ENCODE measurements at regions not wholly inside any gene's neighbourhood (a gene's known extent, or its start where the extent isn't known, plus 50 kb on each side); places are given as distances from the start of the nearest gene placed in this dataset.
"Not testable (repeated sequence)": the region's sequence is repeated elsewhere in the genome, so short reads cannot be mapped to it uniquely, and the experiment has no call there.

GRCh38 chr20:30286157-30286556 is 971.3 kb upstream of the DEFB115 start:
- ChIA-PET POLR2A (no interaction called here), CTCF (no interaction called here)
- Histone ChIP-seq H3K27me3 (ENCODE audit: control insufficient read depth in 2 of 2, insufficient read depth in 2 of 2, low read length in 2 of 2) (no peaks in the 10 kb centered on the region), H3K9me3 (ENCODE audit: control insufficient read depth in 2 of 3, low read length in 3 of 3) (no peaks in the 10 kb centered on the region), H3K36me3 (ENCODE audit: control insufficient read depth in 2 of 3, insufficient read depth in 3 of 3, low read length in 3 of 3) (no peaks in the 10 kb centered on the region), H3K4me3 (ENCODE audit: low read length) (no peak overlapping the region), H3K4me1 (ENCODE audit: control insufficient read depth in 2 of 2, insufficient read depth in 2 of 2, low read length in 2 of 2) (peaks cover 4 to 5% of the 10 kb centered on the region in 2 donors), H3K27ac (ENCODE audit: low read depth, low read length) (no peak overlapping the region)
- ATAC-seq, result no peak
- no peak for DNase-seq
- H3K27me3 Mint-ChIP-seq, result no peaks in the 10 kb centered on the region
- H3K36me3 Mint-ChIP-seq, result peaks cover 0 to 16% (median 3%) of the 10 kb centered on the region in 5 donors
- H3K4me3 Mint-ChIP-seq, result peak overlapping the region in 2 of 10 donors; percentile 17 to 58
- peaks cover 0 to 42% (median 4%) of the 10 kb centered on the region in 11 donors for H3K9me3 Mint-ChIP-seq
- H3K27ac Mint-ChIP-seq, result peak overlapping the region in 4 of 9 donors; percentile 4 to 75 (median 35)
- intact Hi-C loops (cut with micrococcal nuclease), result loop anchor here in 1 of 2 donors (10.0 kb wide), 2 partner anchors 981 to 1229 kb away; partner anchors contain the start of gene HM13
- H3K4me1 Mint-ChIP-seq, result peaks cover 0 to 58% (median 24%) of the 10 kb centered on the region in 7 donors

GRCh38 chr20:30287459-30287858 is 970.0 kb upstream of the DEFB115 start:
- H3K9me3 ChIP-seq (ENCODE audit: control insufficient read depth in 2 of 3, low read length in 3 of 3); ATAC-seq; H3K4me3 Mint-ChIP-seq; POLR2A ChIA-PET; CTCF ChIA-PET; DNase-seq; H3K4me3 ChIP-seq (ENCODE audit: low read length); H3K27me3 Mint-ChIP-seq; H3K27ac ChIP-seq (ENCODE audit: low read depth, low read length); H3K4me1 ChIP-seq (ENCODE audit: control insufficient read depth in 2 of 2, insufficient read depth in 2 of 2, low read length in 2 of 2); H3K36me3 ChIP-seq (ENCODE audit: control insufficient read depth in 2 of 3, insufficient read depth in 3 of 3, low read length in 3 of 3); H3K27me3 ChIP-seq (ENCODE audit: control insufficient read depth in 2 of 2, insufficient read depth in 2 of 2, low read length in 2 of 2): not testable (repeated sequence)
- Mint-ChIP-seq H3K9me3 (peaks cover 0 to 40% (median 4%) of the 10 kb centered on the region in 11 donors), H3K36me3 (peaks cover 0 to 13% (median 0%) of the 10 kb centered on the region in 5 donors), H3K4me1 (peaks cover 0 to 56% (median 20%) of the 10 kb centered on the region in 7 donors), H3K27ac (peak overlapping the region in 6 of 9 donors; percentile 1 to 82 (median 28))
- intact Hi-C loops (cut with micrococcal nuclease), result loop anchor here in 1 of 2 donors (10.0 kb wide), 2 partner anchors 983 to 1227 kb away; partner anchors contain the start of gene HM13

GRCh38 chr20:30288346-30288745 is 969.1 kb upstream of the DEFB115 start:
- Mint-ChIP-seq H3K4me3 (peak overlapping the region in 4 of 10 donors; percentile 83 to 94 (median 90)), H3K36me3 (peaks cover 0 to 10% (median 2%) of the 10 kb centered on the region in 5 donors), H3K4me1 (peaks cover 0 to 51% (median 17%) of the 10 kb centered on the region in 7 donors), H3K27ac (peak overlapping the region in 8 of 9 donors; percentile 60 to 97 (median 94)), H3K27me3 (no peaks in the 10 kb centered on the region), H3K9me3 (peaks cover 0 to 46% (median 4%) of the 10 kb centered on the region in 11 donors)
- peaks cover 4 to 5% of the 10 kb centered on the region in 2 donors for H3K4me1 ChIP-seq (ENCODE audit: control insufficient read depth in 2 of 2, insufficient read depth in 2 of 2, low read length in 2 of 2)
- H3K27ac ChIP-seq (ENCODE audit: low read depth, low read length), result peak overlapping the region; percentile 21
- H3K9me3 ChIP-seq (ENCODE audit: control insufficient read depth in 2 of 3, low read length in 3 of 3), result no peaks in the 10 kb centered on the region
- POLR2A ChIA-PET, result no interaction called here
- H3K36me3 ChIP-seq (ENCODE audit: control insufficient read depth in 2 of 3, insufficient read depth in 3 of 3, low read length in 3 of 3), result no peaks in the 10 kb centered on the region
- H3K27me3 ChIP-seq (ENCODE audit: control insufficient read depth in 2 of 2, insufficient read depth in 2 of 2, low read length in 2 of 2), result no peaks in the 10 kb centered on the region
- no peak for ATAC-seq
- CTCF ChIA-PET, result no interaction called here
- intact Hi-C loops (cut with micrococcal nuclease), result loop anchor here in 1 of 2 donors (10.0 kb wide), 2 partner anchors 984 to 1226 kb away; partner anchors contain the start of gene HM13
- H3K4me3 ChIP-seq (ENCODE audit: low read length), result no peak overlapping the region
- no peak for DNase-seq

- peaks cover 0 to 49% (median 0%) of the 10 kb centered on the region in 11 donors for H3K9me3 Mint-ChIP-seq
- peak in 4 of 9 donors; percentile 20 to 51 (median 28) for DNase-seq
- H3K4me1 ChIP-seq (ENCODE audit: control insufficient read depth in 2 of 2, insufficient read depth in 2 of 2, low read length in 2 of 2); CTCF ChIA-PET; H3K36me3 ChIP-seq (ENCODE audit: control insufficient read depth in 2 of 3, insufficient read depth in 3 of 3, low read length in 3 of 3); H3K27me3 Mint-ChIP-seq; ATAC-seq; H3K36me3 Mint-ChIP-seq; H3K27me3 ChIP-seq (ENCODE audit: control insufficient read depth in 2 of 2, insufficient read depth in 2 of 2, low read length in 2 of 2); POLR2A ChIA-PET; H3K9me3 ChIP-seq (ENCODE audit: control insufficient read depth in 2 of 3, low read length in 3 of 3): not testable (repeated sequence)
- peak overlapping the region; percentile 1 to 97 (median 94) for H3K27ac Mint-ChIP-seq
- Histone ChIP-seq H3K4me3 (ENCODE audit: low read length) (peak overlapping the region; percentile 53), H3K27ac (ENCODE audit: low read depth, low read length) (peak overlapping the region; percentile 65)
- H3K4me3 Mint-ChIP-seq, result peak overlapping the region in 9 of 10 donors; percentile 45 to 94 (median 83)
- peaks cover 0 to 48% (median 14%) of the 10 kb centered on the region in 7 donors for H3K4me1 Mint-ChIP-seq
- intact Hi-C loops (cut with micrococcal nuclease), result loop anchor here in 1 of 2 donors (10.0 kb wide), 2 partner anchors 984 to 1226 kb away; partner anchors contain the start of gene HM13
Measured at GRCh38 chr20:30289049-30289448, 968.4 kb upstream of the DEFB115 start.

- peak overlapping the region; percentile 65 for H3K27ac ChIP-seq (ENCODE audit: low read depth, low read length)
- H3K27ac Mint-ChIP-seq, result peak overlapping the region in 8 of 9 donors; percentile 60 to 97 (median 94)
- H3K27me3 Mint-ChIP-seq; H3K9me3 ChIP-seq (ENCODE audit: control insufficient read depth in 2 of 3, low read length in 3 of 3); POLR2A ChIA-PET; H3K4me1 ChIP-seq (ENCODE audit: control insufficient read depth in 2 of 2, insufficient read depth in 2 of 2, low read length in 2 of 2); CTCF ChIA-PET; H3K36me3 ChIP-seq (ENCODE audit: control insufficient read depth in 2 of 3, insufficient read depth in 3 of 3, low read length in 3 of 3); H3K27me3 ChIP-seq (ENCODE audit: control insufficient read depth in 2 of 2, insufficient read depth in 2 of 2, low read length in 2 of 2); ATAC-seq; H3K36me3 Mint-ChIP-seq: not testable (repeated sequence)
- peak overlapping the region; percentile 53 for H3K4me3 ChIP-seq (ENCODE audit: low read length)
- peaks cover 0 to 43% (median 14%) of the 10 kb centered on the region in 7 donors for H3K4me1 Mint-ChIP-seq
- intact Hi-C loops (cut with micrococcal nuclease), result loop anchor here in 1 of 2 donors (10.0 kb wide), 2 partner anchors 985 to 1225 kb away; partner anchors contain the start of gene HM13
- H3K9me3 Mint-ChIP-seq, result peaks cover 0 to 53% (median 0%) of the 10 kb centered on the region in 11 donors
- DNase-seq, result peak in 5 of 9 donors; percentile 13 to 54 (median 18)
- peak overlapping the region in 8 of 10 donors; percentile 75 to 94 (median 86) for H3K4me3 Mint-ChIP-seq
Measured at GRCh38 chr20:30289711-30290141, 967.7 kb upstream of the DEFB115 start.

- POLR2A ChIA-PET; H3K9me3 ChIP-seq (ENCODE audit: control insufficient read depth in 2 of 3, low read length in 3 of 3); H3K36me3 Mint-ChIP-seq; H3K4me1 ChIP-seq (ENCODE audit: control insufficient read depth in 2 of 2, insufficient read depth in 2 of 2, low read length in 2 of 2); H3K27me3 ChIP-seq (ENCODE audit: control insufficient read depth in 2 of 2, insufficient read depth in 2 of 2, low read length in 2 of 2); CTCF ChIA-PET; intact Hi-C loops (cut with micrococcal nuclease); H3K36me3 ChIP-seq (ENCODE audit: control insufficient read depth in 2 of 3, insufficient read depth in 3 of 3, low read length in 3 of 3); H3K27me3 Mint-ChIP-seq: not testable (repeated sequence)
- Mint-ChIP-seq H3K4me1 (peaks cover 0 to 37% (median 14%) of the 10 kb centered on the region in 7 donors), H3K27ac (peak overlapping the region in 8 of 9 donors; percentile 60 to 97 (median 94)), H3K9me3 (peaks cover 0 to 47% (median 0%) of the 10 kb centered on the region in 11 donors), H3K4me3 (peak overlapping the region in 8 of 10 donors; percentile 75 to 94 (median 86))
- peak overlapping the region; percentile 53 for H3K4me3 ChIP-seq (ENCODE audit: low read length)
- DNase-seq (peak in 4 of 9 donors; percentile 15 to 42 (median 26)), ATAC-seq (peak; percentile 68)
- H3K27ac ChIP-seq (ENCODE audit: low read depth, low read length), result peak overlapping the region; percentile 65
Measured at GRCh38 chr20:30290361-30291063, 967.0 kb upstream of the DEFB115 start.
